BJ (cell line): ENCODE measurements at regions not wholly inside any gene's neighbourhood (a gene's known extent, or its start where the extent isn't known, plus 50 kb on each side); places are given as distances from the start of the nearest gene placed in this dataset.

Experiments
- CTCF ChIA-PET: fragments of 350-600 bp; formaldehyde crosslinking; extraction: SDS; loops from one replicate; lab custom pipeline; 2021; ENCODE audit warnings: antibody characterized with exemption, inconsistent platforms; lab: Yijun Ruan, JAX
- POLR2A ChIA-PET: fragments of 300-600 bp; sonication (Branson Sonifier 250); formaldehyde crosslinking; extraction: SDS; loops from one replicate; lab custom pipeline; 2021; ENCODE audit warnings: antibody characterized with exemption; lab: Charles Lee
- DNase-seq: peaks from one replicate; pipeline ENCODE4 v3.0.0-alpha.2; 2011; ENCODE audit warnings: low read depth
- H3K27me3 ChIP-seq: 2 replicates; pipeline ENCODE4 v1.6.0; 2011; ENCODE audit warnings: low read length; ENCODE audit not compliant: control insufficient read depth, insufficient read depth
- H3K36me3 ChIP-seq: 2 replicates; pipeline ENCODE4 v1.5.1; 2011; ENCODE audit warnings: low read length; ENCODE audit not compliant: control insufficient read depth, insufficient read depth
- H3K4me3 ChIP-seq: 2 replicates; pipeline ENCODE4 v1.5.1; 2011; ENCODE audit warnings: low read depth, mild to moderate bottlenecking, control low read depth, low read length
- CTCF ChIP-seq: IDR thresholded peaks from 2 replicates; pipeline ENCODE4 v1.5.1; 2011; ENCODE audit warnings: low read depth, mild to moderate bottlenecking, control low read depth, inconsistent platforms, low read length, moderate library complexity; ENCODE audit not compliant: insufficient read depth

DNA sequence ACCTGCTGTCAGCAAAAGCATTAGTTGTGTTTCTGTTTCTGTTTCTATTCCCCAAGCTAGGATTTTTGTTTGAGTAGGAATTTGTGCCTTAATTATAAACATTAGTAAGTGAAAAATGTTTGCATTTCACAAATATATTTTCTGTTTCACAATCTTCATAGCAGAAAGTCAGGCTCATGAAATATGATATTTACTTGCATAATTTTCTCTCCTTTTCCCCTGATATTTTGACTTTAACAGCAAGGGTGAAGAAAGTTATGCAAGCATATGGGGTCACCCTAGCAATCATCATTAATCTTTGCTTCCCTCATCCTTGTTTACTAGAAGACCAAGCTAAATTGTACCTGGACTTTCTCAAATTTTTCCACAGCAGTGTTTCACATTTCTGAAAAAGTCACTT lies 140.3 kb upstream of the SEMA6D start:
- ChIA-PET CTCF (no interaction called here), POLR2A (no interaction called here)
- no peak overlapping the region for H3K4me3 ChIP-seq
- H3K27me3 ChIP-seq = no peaks in the 10 kb centered on the region
- TF ChIP-seq CTCF = no peak
- DNase-seq = no peak
- no peaks in the 10 kb centered on the region for H3K36me3 ChIP-seq

DNA sequence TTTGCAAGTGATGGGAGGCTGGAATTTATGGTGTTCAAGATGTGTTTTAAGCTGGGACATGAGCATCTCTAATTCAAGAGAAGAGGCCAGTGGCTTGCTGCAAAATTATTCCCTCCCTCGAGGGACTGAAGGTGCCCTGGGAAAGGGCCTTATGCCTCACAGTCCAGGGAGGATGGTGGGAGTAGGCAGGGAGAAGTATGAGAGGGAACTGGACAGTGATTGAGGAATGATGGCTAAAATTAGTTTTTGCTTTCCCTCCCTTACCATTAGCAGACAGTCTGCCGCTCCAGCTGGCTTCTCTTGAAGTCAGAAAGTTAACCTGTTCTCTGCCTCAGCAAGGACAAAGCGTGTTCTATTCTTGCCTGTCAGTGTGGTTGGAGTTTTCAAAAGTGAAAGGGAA lies 139.8 kb upstream of the SEMA6D start:
- CTCF ChIA-PET = no interaction called here

DNA sequence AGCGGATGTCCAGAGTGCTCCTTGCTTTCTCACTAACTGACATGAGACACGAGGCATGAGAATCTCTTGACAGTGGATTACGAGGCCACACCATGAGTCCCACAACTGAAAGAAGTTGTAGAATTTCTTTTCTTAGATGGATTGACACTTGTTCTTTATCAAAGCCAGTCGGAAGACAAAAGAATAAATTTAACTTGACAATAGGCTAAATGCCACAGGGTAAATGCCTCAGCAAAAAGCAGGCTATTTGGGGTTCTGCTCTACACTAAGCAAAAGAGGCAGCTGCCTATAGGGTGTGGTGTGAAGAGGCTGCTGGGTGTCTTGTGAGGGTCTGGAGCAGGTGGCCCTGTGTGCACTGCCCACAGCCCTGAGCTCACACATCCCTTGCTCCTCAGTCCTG lies 135.1 kb upstream of the SEMA6D start:
- Histone ChIP-seq H3K4me3 (no peak overlapping the region), H3K27me3 (no peaks in the 10 kb centered on the region), H3K36me3 (no peaks in the 10 kb centered on the region)
- TF ChIP-seq CTCF = no peak
- no peak for DNase-seq
- ChIA-PET CTCF (no interaction called here), POLR2A (no interaction called here)

More for the DNA sequence above, 139.8 kb upstream of the SEMA6D start:
- Histone ChIP-seq H3K36me3 (no peaks in the 10 kb centered on the region), H3K4me3 (no peak overlapping the region), H3K27me3 (no peaks in the 10 kb centered on the region)
- POLR2A ChIA-PET = no interaction called here
- no peak for TF ChIP-seq CTCF
- no peak for DNase-seq

- DNase-seq = no peak
- Histone ChIP-seq H3K36me3 (no peaks in the 10 kb centered on the region), H3K4me3 (no peak overlapping the region), H3K27me3 (no peaks in the 10 kb centered on the region)
- ChIA-PET CTCF (no interaction called here), POLR2A (no interaction called here)
- TF ChIP-seq CTCF = no peak
Observed at GRCh38 chr15:47584316-47584715, 133.0 kb upstream of the SEMA6D start.

DNA sequence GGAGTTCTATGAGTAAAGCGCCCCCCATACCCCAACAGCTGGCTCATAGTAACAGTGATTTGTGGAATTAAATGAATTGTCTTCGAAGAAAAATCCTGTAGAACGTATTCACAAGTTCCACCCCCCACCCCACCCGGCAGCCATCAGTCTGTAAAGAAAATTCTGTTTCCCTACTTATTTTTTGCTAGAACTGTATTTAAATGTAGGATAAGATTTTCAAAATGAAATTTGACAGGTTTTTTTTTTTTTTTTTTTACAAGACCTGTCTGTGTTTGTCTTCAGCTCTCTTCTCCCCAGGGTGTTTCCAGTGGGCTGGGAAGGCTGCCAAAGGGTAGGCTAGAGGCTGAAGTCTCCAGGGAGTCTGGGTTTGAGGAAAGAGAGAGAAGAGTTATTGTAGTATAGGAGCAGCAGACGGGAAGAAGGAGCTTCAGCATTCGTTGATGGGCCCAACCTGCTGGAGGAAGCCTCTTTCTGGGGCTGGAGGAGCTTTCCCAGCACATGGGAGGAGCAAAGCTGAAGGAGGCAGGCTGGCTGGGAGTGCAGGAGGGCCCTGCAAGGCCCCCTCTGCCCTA lies 130.6 kb upstream of the SEMA6D start:
- TF ChIP-seq CTCF = no peak
- Histone ChIP-seq H3K36me3 (no peaks in the 10 kb centered on the region), H3K4me3 (no peak overlapping the region), H3K27me3 (no peaks in the 10 kb centered on the region)
- ChIA-PET CTCF (no interaction called here), POLR2A (no interaction called here)
- DNase-seq = no peak
